ENCODE measurements at regions not wholly inside any gene's neighbourhood (a gene's known extent, or its start where the extent isn't known, plus 50 kb on each side); places are given as distances from the start of the nearest gene placed in this dataset.

GRCh38 chr3:23002151-23002550 is 201.0 kb upstream of the UBE2E2 start:
- TF ChIP-seq POLR2AphosphoS5 (IDR thresholded peaks at IDR 0.05) (no peak), CTCF (IDR thresholded peaks at IDR 0.05) (no peak), EP300 (IDR thresholded peaks at IDR 0.05) (no peak)

Data from stomach (tissue), 4 donors.